ENCODE measurements at regions not wholly inside any gene's neighbourhood (a gene's known extent, or its start where the extent isn't known, plus 50 kb on each side); places are given as distances from the start of the nearest gene placed in this dataset.

- Histone ChIP-seq H3K4me3 (ENCODE audit: low read length) (no peak overlapping the region), H3K4me1 (ENCODE audit: insufficient read depth, low read length) (no peaks in the 10 kb centered on the region), H3K27ac (ENCODE audit: low read depth, low read length) (no peak overlapping the region), H3K27me3 (ENCODE audit: insufficient read depth, low read length) (no peaks in the 10 kb centered on the region), H3K36me3 (ENCODE audit: insufficient read depth, low read length) (no peaks in the 10 kb centered on the region), H3K9ac (ENCODE audit: low read depth, low read length) (no peak overlapping the region), H3K9me3 (ENCODE audit: insufficient read depth, low read depth, low read length) (no peaks in the 10 kb centered on the region)
- 99% methylated on average over 6 of the region's 6 CpGs for WGBS
These were observed 344.1 kb upstream of the PDE3A start for GRCh38 chr12:20024194-20024593.

- no peak overlapping the region for H3K4me3 ChIP-seq (ENCODE audit: low read length)
- H3K27me3 ChIP-seq (ENCODE audit: insufficient read depth, low read length): no peaks in the 10 kb centered on the region
- WGBS: 100% methylated on average over 1 of the region's 1 CpG
- no peak overlapping the region for H3K27ac ChIP-seq (ENCODE audit: low read depth, low read length)
- H3K9ac ChIP-seq (ENCODE audit: low read depth, low read length): no peak overlapping the region
- H3K36me3 ChIP-seq (ENCODE audit: insufficient read depth, low read length): no peaks in the 10 kb centered on the region
- H3K9me3 ChIP-seq (ENCODE audit: insufficient read depth, low read depth, low read length): no peaks in the 10 kb centered on the region
- peaks cover 8% of the 10 kb centered on the region; the same call in 1 of the 2 replicates for H3K4me1 ChIP-seq (ENCODE audit: insufficient read depth, low read length)
These were observed 340.3 kb upstream of the PDE3A start for GRCh38 chr12:20028033-20028432.

- H3K9ac ChIP-seq (ENCODE audit: low read depth, low read length): no peak overlapping the region
- H3K27me3 ChIP-seq (ENCODE audit: insufficient read depth, low read length): no peaks in the 10 kb centered on the region
- no peak overlapping the region for H3K27ac ChIP-seq (ENCODE audit: low read depth, low read length)
- WGBS: no CpG with 5 or more reads among the region's 1 CpG
- no peaks in the 10 kb centered on the region for H3K36me3 ChIP-seq (ENCODE audit: insufficient read depth, low read length)
- no peaks in the 10 kb centered on the region for H3K9me3 ChIP-seq (ENCODE audit: insufficient read depth, low read depth, low read length)
- H3K4me3 ChIP-seq (ENCODE audit: low read length): no peak overlapping the region
- H3K4me1 ChIP-seq (ENCODE audit: insufficient read depth, low read length): peaks cover 8% of the 10 kb centered on the region; the same call in 1 of the 2 replicates
These were observed 337.5 kb upstream of the PDE3A start for GRCh38 chr12:20030826-20031225.

- peaks cover 8% of the 10 kb centered on the region for H3K4me1 ChIP-seq (ENCODE audit: insufficient read depth, low read length)
- 94% methylated on average over 4 of the region's 4 CpGs for WGBS
- no peaks in the 10 kb centered on the region for H3K27me3 ChIP-seq (ENCODE audit: insufficient read depth, low read length)
- no peak overlapping the region for H3K27ac ChIP-seq (ENCODE audit: low read depth, low read length)
- H3K9ac ChIP-seq (ENCODE audit: low read depth, low read length): no peak overlapping the region
- no peaks in the 10 kb centered on the region for H3K9me3 ChIP-seq (ENCODE audit: insufficient read depth, low read depth, low read length)
- H3K4me3 ChIP-seq (ENCODE audit: low read length): no peak overlapping the region
- no peaks in the 10 kb centered on the region for H3K36me3 ChIP-seq (ENCODE audit: insufficient read depth, low read length)
These were observed 328.8 kb upstream of the PDE3A start for GRCh38 chr12:20039562-20039961.

GRCh38 chr12:20040184-20040583 lies 328.2 kb upstream of the PDE3A start:
- Histone ChIP-seq H3K27me3 (ENCODE audit: insufficient read depth, low read length) (no peaks in the 10 kb centered on the region), H3K9me3 (ENCODE audit: insufficient read depth, low read depth, low read length) (no peaks in the 10 kb centered on the region), H3K4me1 (ENCODE audit: insufficient read depth, low read length) (peaks cover 8% of the 10 kb centered on the region), H3K4me3 (ENCODE audit: low read length) (no peak overlapping the region), H3K36me3 (ENCODE audit: insufficient read depth, low read length) (no peaks in the 10 kb centered on the region), H3K9ac (ENCODE audit: low read depth, low read length) (no peak overlapping the region), H3K27ac (ENCODE audit: low read depth, low read length) (no peak overlapping the region)
- 83% methylated on average over 1 of the region's 2 CpGs for WGBS

- Histone ChIP-seq H3K36me3 (ENCODE audit: insufficient read depth, low read length) (no peaks in the 10 kb centered on the region), H3K4me3 (ENCODE audit: low read length) (no peak overlapping the region), H3K4me1 (ENCODE audit: insufficient read depth, low read length) (peaks cover 8% of the 10 kb centered on the region), H3K9ac (ENCODE audit: low read depth, low read length) (no peak overlapping the region), H3K9me3 (ENCODE audit: insufficient read depth, low read depth, low read length) (no peaks in the 10 kb centered on the region), H3K27me3 (ENCODE audit: insufficient read depth, low read length) (no peaks in the 10 kb centered on the region), H3K27ac (ENCODE audit: low read depth, low read length) (no peak overlapping the region)
- 59% methylated on average over 3 of the region's 3 CpGs for WGBS
These were observed 327.5 kb upstream of the PDE3A start for GRCh38 chr12:20040831-20041230.

GRCh38 chr12:20044351-20044750 lies 324.0 kb upstream of the PDE3A start:
- Histone ChIP-seq H3K9me3 (ENCODE audit: insufficient read depth, low read depth, low read length) (no peaks in the 10 kb centered on the region), H3K27ac (ENCODE audit: low read depth, low read length) (no peak overlapping the region), H3K4me3 (ENCODE audit: low read length) (no peak overlapping the region), H3K27me3 (ENCODE audit: insufficient read depth, low read length) (no peaks in the 10 kb centered on the region), H3K9ac (ENCODE audit: low read depth, low read length) (no peak overlapping the region), H3K36me3 (ENCODE audit: insufficient read depth, low read length) (no peaks in the 10 kb centered on the region), H3K4me1 (ENCODE audit: insufficient read depth, low read length) (peaks cover 8% of the 10 kb centered on the region)
- 100% methylated on average over 1 of the region's 1 CpG for WGBS

- no peak overlapping the region for H3K9ac ChIP-seq (ENCODE audit: low read depth, low read length)
- no peaks in the 10 kb centered on the region for H3K27me3 ChIP-seq (ENCODE audit: insufficient read depth, low read length)
- 88% methylated on average over 3 of the region's 3 CpGs for WGBS
- no peak overlapping the region for H3K27ac ChIP-seq (ENCODE audit: low read depth, low read length)
- no peaks in the 10 kb centered on the region for H3K36me3 ChIP-seq (ENCODE audit: insufficient read depth, low read length)
- H3K4me3 ChIP-seq (ENCODE audit: low read length): no peak overlapping the region
- H3K4me1 ChIP-seq (ENCODE audit: insufficient read depth, low read length): peaks cover 8% of the 10 kb centered on the region
- no peaks in the 10 kb centered on the region for H3K9me3 ChIP-seq (ENCODE audit: insufficient read depth, low read depth, low read length)
These were observed 323.5 kb upstream of the PDE3A start for GRCh38 chr12:20044846-20045245.

GRCh38 chr12:20047901-20048300 lies 320.4 kb upstream of the PDE3A start:
- no peak overlapping the region for H3K4me3 ChIP-seq (ENCODE audit: low read length)
- no peaks in the 10 kb centered on the region for H3K4me1 ChIP-seq (ENCODE audit: insufficient read depth, low read length)
- WGBS: 100% methylated on average over 3 of the region's 3 CpGs
- no peak overlapping the region for H3K9ac ChIP-seq (ENCODE audit: low read depth, low read length)
- no peaks in the 10 kb centered on the region for H3K36me3 ChIP-seq (ENCODE audit: insufficient read depth, low read length)
- no peak overlapping the region for H3K27ac ChIP-seq (ENCODE audit: low read depth, low read length)
- H3K27me3 ChIP-seq (ENCODE audit: insufficient read depth, low read length): no peaks in the 10 kb centered on the region
- no peaks in the 10 kb centered on the region for H3K9me3 ChIP-seq (ENCODE audit: insufficient read depth, low read depth, low read length)

- Histone ChIP-seq H3K9ac (ENCODE audit: low read depth, low read length) (no peak overlapping the region), H3K9me3 (ENCODE audit: insufficient read depth, low read depth, low read length) (no peaks in the 10 kb centered on the region), H3K27ac (ENCODE audit: low read depth, low read length) (no peak overlapping the region), H3K4me1 (ENCODE audit: insufficient read depth, low read length) (no peaks in the 10 kb centered on the region), H3K4me3 (ENCODE audit: low read length) (no peak overlapping the region), H3K27me3 (ENCODE audit: insufficient read depth, low read length) (no peaks in the 10 kb centered on the region), H3K36me3 (ENCODE audit: insufficient read depth, low read length) (no peaks in the 10 kb centered on the region)
- WGBS: 98% methylated on average over 3 of the region's 3 CpGs
These were observed 318.1 kb upstream of the PDE3A start for GRCh38 chr12:20050221-20050620.

GRCh38 chr12:20053782-20054181 lies 314.6 kb upstream of the PDE3A start:
- no peaks in the 10 kb centered on the region for H3K27me3 ChIP-seq (ENCODE audit: insufficient read depth, low read length)
- no peaks in the 10 kb centered on the region for H3K36me3 ChIP-seq (ENCODE audit: insufficient read depth, low read length)
- no peaks in the 10 kb centered on the region for H3K4me1 ChIP-seq (ENCODE audit: insufficient read depth, low read length)
- no CpG with 5 or more reads among the region's 1 CpG for WGBS
- H3K4me3 ChIP-seq (ENCODE audit: low read length): no peak overlapping the region
- no peak overlapping the region for H3K27ac ChIP-seq (ENCODE audit: low read depth, low read length)
- H3K9me3 ChIP-seq (ENCODE audit: insufficient read depth, low read depth, low read length): no peaks in the 10 kb centered on the region
- H3K9ac ChIP-seq (ENCODE audit: low read depth, low read length): no peak overlapping the region

GRCh38 chr12:20055856-20056255 lies 312.5 kb upstream of the PDE3A start:
- Histone ChIP-seq H3K36me3 (ENCODE audit: insufficient read depth, low read length) (no peaks in the 10 kb centered on the region), H3K27ac (ENCODE audit: low read depth, low read length) (no peak overlapping the region), H3K9me3 (ENCODE audit: insufficient read depth, low read depth, low read length) (no peaks in the 10 kb centered on the region), H3K4me3 (ENCODE audit: low read length) (no peak overlapping the region), H3K27me3 (ENCODE audit: insufficient read depth, low read length) (no peaks in the 10 kb centered on the region), H3K4me1 (ENCODE audit: insufficient read depth, low read length) (no peaks in the 10 kb centered on the region), H3K9ac (ENCODE audit: low read depth, low read length) (no peak overlapping the region)
- whole genome bisulfite sequencing: 50% methylated on average over 2 of the region's 3 CpGs

Data from HUES64 (cell line).